Hematopoietic multipotent progenitor cell treated with erythropoietin and hydrocortisone succinate and interleukin-3 and kit ligand, for 15 days (in vitro differentiated cells): ENCODE measurements at regions not wholly inside any gene's neighbourhood (a gene's known extent, or its start where the extent isn't known, plus 50 kb on each side); places are given as distances from the start of the nearest gene placed in this dataset.
"Not testable (repeated sequence)": the region's sequence is repeated elsewhere in the genome, so short reads cannot be mapped to it uniquely, and the experiment has no call there.

Experiments used
- DNase-seq: peaks from one replicate; pipeline ENCODE4 v3.0.0-alpha.2; 2015; ENCODE audit warnings: low spot score

DNA sequence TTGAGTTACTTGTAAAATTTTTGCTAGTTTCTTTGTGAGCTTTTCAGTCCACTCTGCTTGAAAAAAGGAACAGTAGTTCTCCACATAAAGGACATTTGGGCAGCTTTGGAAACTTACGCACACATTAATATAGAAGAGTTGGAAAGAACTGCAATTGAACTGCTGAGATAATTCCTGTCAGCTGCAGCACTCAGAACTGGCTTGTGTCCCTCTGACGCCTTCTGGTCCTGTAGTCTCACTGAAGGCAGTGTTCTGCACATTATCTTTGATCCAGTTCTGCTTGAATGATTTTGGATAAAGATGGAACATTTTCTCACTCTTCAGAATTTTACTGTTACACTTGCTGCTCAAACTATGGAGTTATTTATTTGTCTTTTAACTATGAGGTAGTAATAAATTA is 901.9 kb downstream of the OTOL1 start:
- DNase-seq, result no peak

DNA sequence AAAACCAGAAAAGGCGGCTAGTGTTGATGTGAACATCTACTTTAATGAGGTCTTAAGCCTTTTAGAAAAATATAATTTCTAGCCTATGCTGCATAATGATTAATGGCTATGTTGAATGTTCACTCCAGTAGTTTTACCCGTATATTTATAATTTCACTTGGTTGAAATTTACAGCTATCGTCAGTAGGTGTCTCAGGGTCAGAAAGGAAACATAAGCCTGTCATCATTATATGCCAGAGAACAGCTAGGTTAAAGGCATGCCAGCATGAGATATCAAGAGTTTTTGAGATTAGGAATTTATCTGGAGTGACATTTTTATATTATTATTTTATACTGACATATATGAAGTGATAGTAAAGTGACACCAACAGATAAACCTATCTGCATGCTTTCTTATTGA is 904.1 kb downstream of the OTOL1 start:
- no peak for DNase-seq

DNA sequence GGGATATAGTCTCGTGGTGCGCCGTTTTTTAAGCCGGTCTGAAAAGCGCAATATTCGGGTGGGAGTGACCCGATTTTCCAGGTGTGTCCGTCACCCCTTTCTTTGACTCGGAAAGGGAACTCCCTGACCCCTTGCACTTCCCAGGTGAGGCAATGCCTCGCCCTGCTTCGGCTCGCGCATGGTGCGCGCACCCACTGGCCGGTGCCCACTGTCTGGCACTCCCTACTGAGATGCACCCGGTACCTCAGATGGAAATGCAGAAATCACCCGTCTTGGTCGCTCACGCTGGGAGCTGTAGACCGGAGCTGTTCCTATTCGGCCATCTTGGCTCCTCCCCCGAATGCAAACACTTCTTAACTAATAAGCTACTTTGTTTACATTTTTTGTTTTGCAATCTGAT is 914.9 kb downstream of the OTOL1 start:
- not testable (repeated sequence) for DNase-seq

DNA sequence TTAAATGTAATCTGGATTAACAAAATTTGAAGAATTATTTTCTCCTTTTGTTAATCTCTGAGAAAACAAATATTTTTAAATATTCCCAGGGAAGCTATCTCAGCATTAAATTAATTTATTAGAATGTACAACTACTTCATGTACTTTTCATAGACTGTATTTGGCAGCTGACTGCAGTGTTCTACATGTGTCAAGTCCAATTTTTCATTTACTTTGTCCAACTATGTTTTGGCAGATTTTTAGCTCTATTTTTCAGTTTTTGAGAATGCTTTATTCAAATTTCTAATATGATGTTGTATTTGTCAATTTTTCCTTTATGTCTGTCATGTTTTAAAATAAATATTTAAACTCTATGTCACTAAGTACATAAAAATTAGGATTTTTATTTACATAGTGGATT is 925.1 kb downstream of the OTOL1 start:
- DNase-seq, result no peak

DNA sequence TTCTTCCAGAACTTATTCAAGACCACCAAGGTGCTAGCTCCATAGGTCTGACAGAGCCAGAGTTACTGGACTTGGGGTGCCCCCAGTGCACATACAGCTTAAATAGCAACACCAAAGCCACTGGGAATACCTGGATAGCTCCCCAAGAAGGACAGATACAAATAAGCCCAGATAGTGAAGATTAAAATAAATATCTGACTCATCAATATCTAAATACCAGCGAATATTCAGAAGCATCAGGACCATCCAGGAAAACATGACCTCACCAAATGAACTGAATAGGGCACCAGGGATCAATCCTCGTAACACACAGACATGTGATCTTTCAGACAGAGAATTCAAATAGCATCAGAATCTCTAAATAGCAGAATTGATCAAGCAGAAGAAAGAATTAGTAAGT is 931.6 kb downstream of the OTOL1 start:
- DNase-seq, result no peak

DNA sequence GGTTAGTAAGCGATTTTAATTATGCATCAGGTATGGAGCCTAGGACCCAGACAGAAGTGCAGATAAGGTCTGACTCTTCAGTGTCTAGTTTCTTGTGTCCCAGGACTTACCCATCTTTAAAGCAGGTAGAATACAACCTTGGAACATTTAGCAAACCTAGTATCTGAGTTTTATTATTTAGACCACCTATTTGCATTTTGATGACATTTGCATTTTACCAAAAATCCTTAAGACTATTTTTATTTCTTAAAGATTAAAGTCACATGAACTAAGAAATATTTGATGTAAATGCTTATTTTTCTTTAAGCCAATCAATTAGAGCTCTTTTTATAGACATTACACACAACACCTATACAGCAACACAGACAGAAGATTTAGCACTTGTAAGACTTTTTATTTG is 939.1 kb downstream of the OTOL1 start:
- no peak for DNase-seq

DNA sequence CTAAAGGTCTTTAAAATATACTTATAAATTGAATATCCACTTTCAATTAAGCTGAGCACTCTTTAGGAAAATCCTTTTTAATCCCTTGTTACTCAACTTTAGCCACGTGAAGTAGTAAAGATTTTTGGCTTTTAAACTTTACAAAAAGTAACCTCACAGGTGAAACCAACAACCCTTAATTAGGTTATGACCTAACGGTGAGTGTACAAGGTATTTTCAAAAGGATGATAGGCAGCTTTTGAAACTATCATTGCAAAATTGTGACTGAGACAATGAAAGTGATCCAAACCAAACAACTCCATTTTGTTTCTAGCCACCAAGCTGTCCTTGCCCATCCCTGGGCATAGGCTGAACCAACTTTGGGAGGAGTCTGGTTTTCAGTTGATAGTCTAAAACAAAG is 940.2 kb downstream of the OTOL1 start:
- DNase-seq, result no peak

DNA sequence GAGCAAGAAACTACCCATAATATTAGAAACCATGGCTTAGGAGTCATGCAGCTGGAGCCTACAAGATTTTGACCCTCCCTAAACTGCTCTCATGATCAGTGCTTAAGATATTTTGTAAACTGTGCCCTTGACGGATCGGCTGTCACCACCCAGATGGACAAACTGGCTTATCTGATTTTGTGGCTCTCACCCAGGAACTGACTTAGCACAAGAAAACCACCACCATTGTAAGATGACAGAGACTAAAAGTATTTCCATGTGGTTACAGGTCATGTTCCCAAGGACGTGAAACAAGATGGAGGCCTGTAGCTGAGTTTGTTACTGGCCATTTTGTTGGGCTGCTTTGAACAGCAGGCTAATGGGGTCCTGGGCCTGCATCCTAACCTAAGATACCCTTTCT is 940.9 kb downstream of the OTOL1 start:
- DNase-seq, result no peak

DNA sequence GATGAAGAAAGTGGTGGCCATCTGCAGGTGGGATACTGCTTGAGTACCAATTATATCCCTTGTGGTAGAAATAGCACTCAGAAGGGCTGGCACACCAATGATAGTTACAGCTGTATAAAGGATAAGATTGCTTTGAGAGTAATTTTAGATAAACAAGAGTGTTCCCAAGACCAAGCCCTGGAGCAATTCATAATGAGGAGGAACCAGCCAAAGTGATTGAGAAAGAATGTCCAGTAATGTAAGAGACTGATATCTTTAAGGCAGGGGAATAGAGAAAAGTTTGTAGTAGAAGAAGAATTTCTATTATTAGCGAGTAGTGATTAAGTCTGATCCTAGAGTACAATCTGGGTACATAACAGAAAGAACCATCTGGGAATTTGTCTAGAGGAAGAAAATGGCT is 945.1 kb downstream of the OTOL1 start:
- no peak for DNase-seq

DNA sequence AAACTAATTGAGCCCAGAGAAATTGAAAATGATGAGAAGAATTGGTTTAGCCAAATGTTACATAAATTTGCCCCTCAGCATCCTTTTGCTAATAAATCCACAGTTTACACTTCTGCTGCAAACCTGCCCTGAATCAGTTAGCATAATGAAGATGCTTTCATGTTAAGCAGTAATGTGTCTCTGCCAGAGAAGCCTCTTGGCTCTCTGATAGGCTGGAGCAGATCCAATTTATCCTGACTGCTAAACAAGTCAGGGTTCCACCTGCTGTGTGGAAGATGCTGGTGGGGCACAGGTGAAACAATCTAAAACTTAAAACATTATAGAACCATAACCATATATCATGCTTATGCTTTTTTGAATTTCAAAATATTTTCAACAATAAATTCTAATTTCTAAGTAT is 946.8 kb downstream of the OTOL1 start:
- DNase-seq, result no peak

DNA sequence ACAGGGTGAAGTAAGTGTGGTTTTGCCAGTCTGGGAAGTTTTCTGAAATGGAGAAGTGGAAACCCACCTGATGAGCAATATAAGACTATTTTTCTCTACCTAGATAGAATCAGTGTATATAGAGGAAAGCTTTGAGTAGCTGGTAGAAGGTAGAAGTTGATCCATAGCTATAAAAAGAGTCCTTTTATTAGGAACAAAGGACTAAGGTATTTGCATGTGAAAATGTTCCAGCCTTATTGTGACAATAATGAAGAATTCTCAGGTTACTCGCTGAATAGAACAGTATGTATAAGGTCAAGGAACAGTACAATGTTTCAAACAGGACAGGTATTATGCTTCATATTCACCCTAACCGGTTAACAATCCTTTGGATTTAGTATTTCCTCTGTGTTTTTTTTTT is 972.2 kb downstream of the OTOL1 start:
- no peak for DNase-seq

DNA sequence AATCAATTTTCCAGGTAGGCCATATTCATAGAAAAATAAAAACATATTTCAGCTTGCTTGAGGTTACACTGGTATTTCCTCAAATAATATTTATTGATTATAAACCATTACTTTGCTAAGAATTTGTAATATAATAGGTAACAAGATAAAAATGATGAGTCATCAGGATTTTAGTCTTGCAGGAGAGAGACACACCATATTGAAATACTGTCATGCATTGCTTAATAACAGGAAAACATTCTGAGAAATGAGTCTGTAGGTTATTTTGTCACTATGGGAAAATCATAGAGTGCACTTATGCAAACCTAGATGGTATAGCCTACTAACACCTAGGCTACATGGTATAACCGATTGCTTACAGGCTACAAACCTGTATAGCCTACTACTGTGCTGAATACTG is 990.5 kb downstream of the OTOL1 start:
- no peak for DNase-seq

DNA sequence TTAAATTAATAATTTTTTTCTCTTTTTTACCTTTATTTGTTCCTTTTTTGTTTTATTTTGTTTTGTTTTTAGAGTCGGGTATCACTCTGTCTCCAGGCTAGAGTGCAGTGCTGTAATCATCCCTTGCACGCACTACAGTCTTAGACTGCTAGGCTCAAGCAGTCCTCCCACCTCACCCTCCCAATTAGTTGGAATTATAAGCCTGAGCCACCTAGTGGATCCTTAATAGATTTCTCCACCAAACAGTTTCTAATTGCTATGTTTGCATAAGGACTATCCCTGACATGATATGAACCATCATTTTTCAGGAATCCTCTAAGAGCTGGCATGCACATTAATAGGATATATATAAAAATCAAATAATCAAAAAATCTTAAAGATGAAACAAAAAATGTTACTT is 993.2 kb downstream of the OTOL1 start:
- no peak for DNase-seq

DNA sequence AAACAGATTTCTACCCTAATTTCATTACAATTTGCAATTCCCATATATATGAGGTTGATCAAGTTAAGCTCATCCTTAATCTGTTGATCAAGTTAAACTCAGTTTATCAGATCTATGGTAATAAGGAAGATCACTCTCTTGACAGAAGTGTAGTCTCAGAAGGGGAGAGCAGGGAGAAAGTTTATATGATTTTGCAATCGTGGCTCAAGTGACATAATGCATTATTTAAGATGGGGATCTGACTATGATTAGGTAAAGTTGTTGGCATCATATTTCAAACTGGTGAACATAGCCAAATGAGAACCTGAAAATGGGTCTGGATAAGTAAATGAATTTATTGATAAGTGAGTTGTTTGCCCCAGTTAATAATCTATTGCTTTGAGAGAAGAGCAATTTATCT is 995.3 kb downstream of the OTOL1 start:
- DNase-seq, result no peak

DNA sequence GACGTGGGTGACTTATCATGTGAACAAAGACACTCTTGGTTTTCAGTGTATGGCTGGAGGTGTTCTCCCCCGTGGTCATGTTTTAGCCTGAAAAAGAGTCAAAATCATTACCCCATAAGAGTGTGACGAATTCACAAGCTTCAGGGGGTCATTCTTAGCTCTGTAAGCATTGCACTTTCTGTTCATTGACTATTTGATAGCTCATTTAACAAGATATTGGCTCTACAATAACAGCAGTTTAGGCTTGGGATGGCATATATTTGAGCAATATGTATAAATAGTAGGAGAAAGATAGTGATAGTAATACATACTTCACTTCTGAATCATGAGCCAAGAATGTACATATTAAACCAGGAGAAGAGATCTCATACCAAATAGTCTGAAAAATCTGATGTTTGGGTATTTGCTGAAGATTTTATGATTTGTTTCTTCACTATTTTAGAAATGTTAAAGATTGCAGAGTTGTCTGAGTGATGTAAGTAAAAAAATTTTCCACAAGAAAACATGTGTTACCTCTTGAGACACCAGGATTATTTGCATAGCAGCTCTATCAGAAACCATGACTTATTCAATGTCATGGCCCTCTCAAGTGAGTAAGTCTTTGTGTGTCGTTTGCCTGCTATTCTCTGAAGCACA is 996.0 kb downstream of the OTOL1 start:
- no peak for DNase-seq

DNA sequence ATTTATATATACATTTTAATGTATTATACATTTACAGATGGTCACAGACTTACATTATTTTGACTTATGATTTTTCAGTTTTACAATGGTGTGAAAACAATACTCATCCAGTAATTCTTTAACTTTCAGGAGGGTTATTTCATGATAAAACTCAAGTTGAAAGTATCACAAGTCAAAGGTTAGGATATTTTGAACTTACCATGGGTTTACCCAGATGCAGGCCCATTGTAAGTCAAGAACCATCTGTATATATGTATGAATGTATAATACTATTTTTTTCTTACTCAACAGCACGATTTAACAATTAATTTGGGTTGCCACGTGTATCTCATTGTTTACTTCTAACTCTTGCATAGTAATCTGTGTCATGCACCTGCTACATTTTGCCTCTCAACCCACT is 1002.0 kb downstream of the OTOL1 start:
- no peak for DNase-seq

DNA sequence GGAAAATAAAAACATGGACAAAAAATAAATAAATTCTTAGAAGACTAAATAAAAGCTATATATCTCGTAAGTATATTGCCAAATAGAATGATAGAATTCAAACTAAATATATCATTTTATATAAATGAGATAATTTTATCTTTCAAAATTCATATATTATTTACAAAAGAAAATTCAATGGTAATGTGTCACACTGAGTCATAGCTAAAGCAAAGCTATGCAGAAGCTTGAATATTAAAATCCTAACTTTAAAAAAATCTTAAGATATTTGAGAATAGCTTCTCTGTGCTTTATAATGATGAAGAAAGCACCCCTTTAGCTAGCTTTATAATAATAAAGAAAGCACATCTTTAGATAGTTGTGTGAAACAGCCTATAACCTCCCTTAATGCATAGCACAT is 1010.8 kb downstream of the OTOL1 start:
- no peak for DNase-seq

DNA sequence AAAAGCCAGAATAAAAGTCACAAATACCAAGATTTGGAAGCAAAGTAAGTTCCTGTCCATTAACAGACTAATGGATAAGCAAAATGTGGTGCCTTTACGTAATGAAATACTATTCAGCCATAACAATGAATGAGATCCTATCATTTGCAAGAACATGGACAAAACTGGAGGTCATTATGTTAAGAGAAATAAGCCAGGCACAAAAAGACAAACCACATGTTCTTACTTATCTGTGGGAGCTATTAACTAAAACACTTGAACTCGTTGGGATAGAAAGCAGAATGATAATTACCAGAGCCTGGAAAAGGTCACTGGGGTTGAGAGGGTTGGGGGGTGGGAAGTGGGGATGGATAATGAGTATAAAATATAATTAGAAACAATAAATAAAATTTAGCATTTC is 1015.9 kb downstream of the OTOL1 start:
- no peak for DNase-seq

DNA sequence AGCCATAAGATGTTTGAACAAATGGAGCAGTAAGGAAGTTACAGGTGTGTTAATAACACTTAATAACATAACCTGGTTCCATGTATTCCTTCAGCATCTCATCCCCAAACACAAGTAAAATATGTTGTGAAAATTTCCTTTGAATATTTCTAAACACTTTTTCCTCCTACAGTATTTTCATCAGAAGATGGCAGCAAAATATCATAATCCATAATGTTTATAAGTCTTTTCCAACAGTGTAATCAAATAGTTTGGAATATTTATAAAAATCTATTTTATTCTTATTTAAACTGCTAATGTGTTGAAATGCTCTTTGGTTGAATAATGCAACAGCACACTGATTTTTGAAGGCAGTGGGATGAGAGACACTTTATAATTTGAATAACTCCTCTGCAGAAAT is 1020.5 kb downstream of the OTOL1 start:
- DNase-seq, result no peak

DNA sequence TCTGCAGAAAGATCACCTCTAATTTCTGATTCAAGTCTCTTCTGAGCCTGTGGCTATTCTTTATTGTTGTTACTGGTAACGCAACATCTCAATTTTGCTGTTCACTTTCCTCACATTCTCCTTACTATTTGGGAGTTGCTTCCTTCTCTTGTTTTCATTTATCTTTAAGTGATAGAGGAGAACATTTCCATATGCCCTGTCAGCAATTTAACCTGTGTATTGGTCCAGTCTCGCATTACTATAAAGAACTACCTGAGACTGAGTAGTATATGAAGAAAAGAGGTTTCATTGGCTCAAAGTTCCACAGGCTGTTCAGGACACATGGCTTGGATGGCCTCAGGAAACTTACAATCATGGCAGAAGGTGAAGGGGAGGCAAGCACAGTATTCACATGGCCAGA is 1025.1 kb downstream of the OTOL1 start:
- no peak for DNase-seq

DNA sequence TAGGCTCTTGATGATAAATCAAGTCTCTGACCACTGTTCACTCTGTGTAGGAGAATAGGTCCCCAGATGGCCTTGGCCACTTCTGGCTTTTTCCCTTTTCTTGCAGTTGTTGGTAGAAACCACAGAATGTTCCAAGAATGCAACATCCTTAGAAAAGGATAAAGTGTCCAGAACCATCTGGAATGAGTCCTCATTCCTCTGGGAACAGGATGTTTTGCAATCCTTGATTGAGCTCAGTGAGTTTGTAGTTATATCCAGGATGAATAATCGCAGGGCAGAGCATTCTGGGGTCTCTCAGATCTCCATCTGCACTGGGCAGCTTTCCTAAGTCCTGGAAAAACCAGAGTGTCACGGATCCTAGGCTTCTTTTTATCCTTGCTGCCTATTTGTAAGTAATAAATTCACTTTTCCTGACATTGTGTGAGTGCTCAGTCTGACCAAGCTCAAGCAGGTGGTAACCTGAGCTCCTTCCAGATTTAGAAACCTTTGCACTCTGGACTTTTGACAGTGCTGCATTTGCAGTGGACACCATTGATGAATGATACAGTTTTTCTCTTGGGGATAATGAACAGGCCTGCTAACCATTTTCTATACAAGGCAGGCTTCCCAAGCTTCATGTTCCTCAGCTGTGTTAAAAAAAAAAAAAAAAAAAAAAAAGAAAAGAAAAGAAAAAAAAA is 1028.6 kb downstream of the OTOL1 start:
- no peak for DNase-seq

DNA sequence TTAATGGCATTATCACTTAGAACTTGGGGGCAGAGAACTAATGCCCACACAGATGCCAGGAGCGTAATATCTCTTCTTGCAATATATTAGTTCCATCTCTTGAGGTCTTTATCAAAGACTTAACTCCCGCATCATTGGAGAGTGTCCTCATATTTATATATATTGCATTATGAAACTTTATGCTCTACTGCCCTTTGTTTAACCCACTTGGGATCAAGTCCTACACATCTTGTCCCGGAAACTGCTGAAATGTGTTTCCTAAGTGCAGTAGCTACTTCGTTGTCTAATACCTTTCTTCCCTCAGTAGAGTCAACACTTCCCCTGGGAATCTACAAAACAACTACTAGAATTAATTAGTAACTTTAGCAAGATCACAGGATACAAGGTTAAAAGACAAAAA is 1029.2 kb downstream of the OTOL1 start:
- no peak for DNase-seq

DNA sequence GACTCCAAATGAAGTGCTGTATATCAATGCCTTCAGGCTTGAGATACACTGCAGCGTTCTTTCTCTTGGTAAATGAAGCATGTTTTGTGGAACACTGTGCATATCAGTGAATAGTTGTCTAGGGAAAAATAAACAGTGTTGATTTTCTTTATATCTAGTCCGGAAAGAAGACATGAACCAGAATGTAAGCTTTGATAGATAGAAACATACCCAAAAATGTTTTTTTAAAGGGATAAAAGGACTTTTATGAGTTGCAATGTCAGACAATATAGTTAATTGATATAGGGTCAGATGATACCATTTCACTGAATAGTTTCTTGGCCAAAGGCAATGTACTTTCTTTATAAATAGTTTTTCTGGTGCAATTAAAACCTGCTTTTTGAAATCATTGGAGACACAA is 1037.8 kb downstream of the OTOL1 start:
- DNase-seq, result no peak

DNA sequence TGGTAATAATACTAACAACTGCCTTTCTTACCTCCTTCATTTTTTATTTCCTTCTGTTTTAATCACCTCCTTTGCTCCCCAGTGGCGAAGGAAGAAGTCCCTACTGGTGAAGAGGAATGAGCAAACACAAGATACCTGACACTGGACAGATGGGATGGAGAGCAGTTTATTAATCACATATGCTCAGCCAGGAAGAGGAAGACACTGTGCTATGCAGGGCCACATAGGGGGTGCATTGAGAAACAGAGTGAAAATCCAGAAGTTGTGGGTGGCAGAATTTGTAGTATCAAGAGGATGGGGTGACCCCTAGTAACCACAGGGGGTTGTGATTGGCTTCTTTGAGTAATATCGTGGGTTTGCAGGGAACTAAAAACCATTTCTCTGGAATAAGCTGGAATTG is 1041.9 kb downstream of the OTOL1 start:
- no peak for DNase-seq
